GM19025 (cell line): ENCODE measurements at regions not wholly inside any gene's neighbourhood (a gene's known extent, or its start where the extent isn't known, plus 50 kb on each side); places are given as distances from the start of the nearest gene placed in this dataset.

Source experiments
- ATAC-seq: cut with Tn5 transposase; IDR thresholded peaks from one replicate; pipeline ENCODE4 v1.9.1; 2021; ENCODE audit warnings: mild to moderate bottlenecking, low read depth, moderate library complexity; ENCODE audit not compliant: unreplicated experiment

GRCh38 chr10:29962166-29962850 is 97.1 kb downstream of the JCAD start:
- ATAC-seq: no peak

DNA sequence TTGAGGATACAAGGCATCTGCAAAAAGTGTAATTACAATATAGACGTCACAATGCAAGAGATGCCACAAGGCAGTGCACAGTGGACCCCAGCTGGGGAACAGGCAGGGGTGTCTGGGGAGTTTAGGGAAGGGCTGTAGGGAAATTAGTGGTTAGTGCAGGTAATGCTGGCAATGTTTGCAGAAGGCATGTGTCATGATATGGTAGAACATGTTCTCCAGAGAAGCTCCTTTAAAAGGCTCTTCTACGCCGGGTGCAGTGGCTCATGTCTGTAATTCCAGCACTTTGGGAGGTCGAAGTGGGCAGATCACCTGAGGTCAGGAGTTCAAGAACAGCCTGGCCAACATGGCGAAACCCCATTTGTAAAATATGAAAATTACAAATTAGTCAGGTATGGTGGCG is 98.0 kb downstream of the JCAD start:
- ATAC-seq: no peak

DNA sequence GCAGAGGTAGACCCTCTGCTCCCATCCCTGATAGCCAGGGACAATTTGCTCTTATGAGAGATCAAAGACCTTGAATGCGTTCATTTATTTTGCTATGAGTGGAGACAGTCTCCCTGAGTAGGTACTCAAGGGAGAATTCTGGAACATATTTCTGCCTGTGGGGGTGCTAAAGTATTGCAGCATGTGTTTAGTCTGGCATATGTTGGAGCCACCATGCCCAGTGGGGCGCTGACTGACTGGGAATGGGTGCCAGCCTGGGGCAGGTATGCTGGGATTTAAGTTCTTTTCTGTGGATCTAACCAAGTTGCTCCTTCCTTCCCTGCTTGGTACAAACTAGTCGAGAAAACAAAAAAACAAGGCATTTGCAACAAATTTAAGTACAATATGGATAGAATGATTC is 99.1 kb downstream of the JCAD start:
- ATAC-seq: no peak

GRCh38 chr10:29959586-29959985 is 99.8 kb downstream of the JCAD start:
- ATAC-seq: no peak

DNA sequence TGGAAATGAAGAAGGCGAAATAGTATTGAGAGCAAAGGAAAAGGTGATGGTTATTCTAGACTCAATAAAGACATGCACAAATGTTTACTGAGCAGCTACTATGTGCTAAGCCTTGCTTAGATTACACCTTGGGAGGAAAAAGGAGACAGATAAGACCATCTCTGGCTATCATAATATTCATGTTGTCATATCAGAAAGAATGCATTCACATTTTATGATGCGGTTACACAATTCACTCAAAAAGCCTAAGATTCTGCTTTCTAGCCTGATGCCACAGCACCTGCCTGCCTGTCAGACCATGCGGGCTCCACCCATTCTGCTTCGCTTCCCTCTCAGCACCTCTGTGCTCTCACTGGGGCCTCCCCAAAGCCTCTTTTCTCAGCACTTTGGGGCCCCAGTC is 100.9 kb downstream of the JCAD start:
- ATAC-seq: no peak

GRCh38 chr10:29957907-29958331 is 101.5 kb downstream of the JCAD start:
- ATAC-seq: no peak

DNA sequence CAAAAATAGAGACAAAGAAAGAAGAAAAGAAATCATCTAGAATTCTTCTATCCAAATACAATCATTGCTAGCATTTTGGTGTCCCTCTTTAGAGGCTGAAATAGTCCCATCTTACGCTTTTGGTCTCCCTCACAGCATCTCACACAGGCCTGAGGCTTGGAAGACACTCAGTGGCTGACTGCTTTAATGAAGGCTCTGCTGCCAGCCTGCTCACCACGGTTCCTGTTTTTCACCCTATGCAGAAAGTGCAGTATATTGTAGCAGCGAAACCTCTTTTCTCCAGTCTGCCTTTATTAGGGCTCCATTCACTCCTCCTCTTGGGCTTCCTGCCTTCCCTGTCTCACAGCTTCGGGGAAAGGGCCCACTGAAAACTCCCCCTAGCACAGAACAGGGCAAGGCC is 102.2 kb downstream of the JCAD start:
- no peak for ATAC-seq

DNA sequence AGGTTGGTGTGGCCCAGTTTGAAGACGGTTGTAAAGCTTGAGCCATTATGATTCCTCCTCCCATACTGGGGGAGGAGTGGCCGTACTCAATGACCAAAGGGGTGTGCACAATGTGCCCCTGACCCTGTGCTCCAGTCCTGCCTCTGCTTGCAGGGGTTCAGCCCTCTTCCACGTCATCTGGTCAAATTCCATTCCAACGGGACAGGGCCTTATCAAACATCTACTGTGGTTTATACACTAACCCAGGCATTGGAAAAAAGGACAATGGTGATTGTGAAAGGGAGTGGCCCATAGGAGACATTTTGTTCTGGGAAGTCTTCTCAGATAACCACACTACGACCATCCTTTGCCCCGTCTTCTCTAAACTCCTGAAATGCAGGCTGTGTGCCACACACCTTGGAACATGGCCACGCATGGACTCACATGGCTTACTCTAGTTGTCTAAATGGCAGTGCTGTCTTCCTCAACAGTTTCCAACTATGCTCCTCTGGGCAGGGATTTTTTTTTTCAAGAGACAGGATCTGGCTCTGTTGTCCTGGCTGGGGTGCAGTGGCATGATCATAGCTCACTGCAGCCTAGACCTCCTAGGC is 103.0 kb downstream of the JCAD start:
- ATAC-seq: no peak

DNA sequence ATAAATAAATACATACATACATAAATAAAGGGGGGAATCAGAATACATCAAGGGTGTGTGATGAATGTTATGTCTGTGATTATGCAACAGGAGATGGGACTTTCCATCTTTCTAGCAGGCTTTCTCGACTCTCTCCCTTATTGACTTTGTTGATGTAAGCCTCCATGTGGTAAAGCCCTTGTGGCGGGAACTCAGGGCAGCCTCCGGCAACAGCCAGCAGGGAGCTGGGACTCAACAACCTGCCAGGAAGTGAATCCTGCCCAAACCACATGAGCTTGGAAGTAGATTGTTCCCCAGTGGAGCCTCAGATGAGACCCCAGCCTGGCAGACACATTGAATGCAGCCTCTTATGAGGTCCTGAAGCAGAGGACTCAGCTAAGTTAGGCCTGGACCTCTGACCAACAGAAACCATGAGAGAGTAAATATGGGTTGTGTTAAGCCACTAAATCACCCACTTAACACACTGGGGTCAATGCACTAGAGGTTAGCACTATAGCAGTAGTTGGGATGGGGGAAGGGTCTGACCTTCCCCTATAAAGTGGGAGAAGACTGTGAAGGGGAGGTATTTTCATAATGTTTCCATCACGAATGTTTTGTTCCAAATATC is 104.0 kb downstream of the JCAD start:
- ATAC-seq: no peak

GRCh38 chr10:29951441-29951931 is 107.9 kb downstream of the JCAD start:
- no peak for ATAC-seq

- no peak for ATAC-seq
Measured at GRCh38 chr10:29950391-29950790, 109.0 kb downstream of the JCAD start.

DNA sequence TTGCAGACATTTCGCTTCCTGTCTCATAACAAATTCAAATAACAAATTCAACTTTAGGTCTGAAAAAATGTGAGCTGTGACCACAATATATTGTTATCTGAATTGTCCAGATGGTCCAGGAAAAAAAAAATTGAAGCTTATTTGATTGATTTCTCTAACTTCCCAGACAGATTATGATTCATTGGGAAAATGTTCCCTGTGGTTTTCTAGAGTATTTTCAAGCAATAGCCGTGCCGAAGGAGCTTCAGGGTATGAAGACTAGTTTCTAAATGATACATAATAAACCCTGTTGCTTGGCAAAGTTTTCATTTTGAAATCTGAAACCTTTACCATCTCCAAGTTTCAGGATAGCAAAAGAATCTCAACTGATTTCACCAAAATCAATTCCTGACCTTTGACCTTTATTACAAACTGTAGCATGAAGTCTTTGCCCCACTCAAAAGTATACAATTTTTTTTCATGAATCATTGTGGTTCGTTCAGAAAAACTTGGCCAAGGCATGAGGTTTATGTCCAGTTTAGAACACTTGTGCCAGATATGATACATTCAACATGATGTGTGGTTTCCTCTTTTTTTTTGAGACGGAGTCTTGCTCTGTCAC is 109.9 kb downstream of the JCAD start:
- ATAC-seq: no peak

GRCh38 chr10:29948881-29949355 is 110.5 kb downstream of the JCAD start:
- no peak for ATAC-seq

DNA sequence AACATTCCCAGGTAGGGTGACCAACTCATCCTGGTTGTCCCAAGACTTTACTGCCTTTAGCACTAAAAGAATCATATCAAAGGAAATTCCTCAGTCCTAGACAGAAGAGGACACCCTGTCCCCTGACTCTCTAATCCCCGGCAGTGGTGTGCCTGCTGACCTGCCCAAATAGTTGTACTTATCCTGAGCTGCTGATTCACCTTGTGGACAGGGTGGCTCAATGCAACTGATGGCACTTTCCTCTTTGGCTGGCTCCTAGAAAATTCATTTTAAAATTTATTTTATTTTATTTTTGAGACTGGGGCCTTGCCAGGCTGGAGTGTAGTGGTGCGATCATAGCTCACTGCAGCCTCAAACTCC is 111.7 kb downstream of the JCAD start:
- no peak for ATAC-seq

GRCh38 chr10:29946953-29947700 is 112.3 kb downstream of the JCAD start:
- no peak for ATAC-seq

DNA sequence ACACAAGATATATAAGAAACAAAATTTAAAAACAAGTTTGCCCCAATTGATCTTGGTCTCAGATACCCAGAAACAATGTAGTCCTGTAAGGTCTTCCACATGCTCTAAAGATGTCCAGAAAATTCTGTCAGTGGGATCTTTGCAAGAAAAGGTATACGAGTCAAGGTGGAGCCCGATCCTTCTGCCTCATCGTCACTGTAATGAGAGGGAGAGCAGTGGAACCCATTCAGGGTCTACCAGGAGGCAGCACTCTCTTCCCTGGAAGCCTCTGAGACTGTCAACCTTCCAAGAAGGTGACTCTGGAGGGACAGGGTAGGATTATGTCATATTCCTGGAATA is 112.8 kb downstream of the JCAD start:
- no peak for ATAC-seq

GRCh38 chr10:29941476-29941875 is 117.9 kb downstream of the JCAD start:
- ATAC-seq: no peak

DNA sequence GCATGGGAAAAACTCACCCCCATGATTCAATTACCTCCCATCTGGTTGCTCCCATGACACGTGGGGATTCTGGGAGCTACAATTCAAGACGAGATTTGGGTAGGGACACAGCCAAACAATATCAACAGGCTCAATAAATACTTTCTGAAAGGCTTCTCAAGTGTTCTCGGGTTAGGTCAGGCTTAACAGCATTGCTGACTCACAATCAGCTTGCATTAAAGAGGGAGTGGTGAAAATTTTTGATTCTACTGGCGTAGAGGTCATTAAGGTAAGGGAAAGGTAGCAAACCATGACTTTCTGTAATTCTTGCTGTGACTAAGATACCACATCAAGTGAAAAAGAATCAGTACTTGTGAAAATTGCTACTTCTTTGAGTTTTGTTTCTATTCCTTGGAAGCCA is 126.4 kb downstream of the JCAD start:
- ATAC-seq: no peak

DNA sequence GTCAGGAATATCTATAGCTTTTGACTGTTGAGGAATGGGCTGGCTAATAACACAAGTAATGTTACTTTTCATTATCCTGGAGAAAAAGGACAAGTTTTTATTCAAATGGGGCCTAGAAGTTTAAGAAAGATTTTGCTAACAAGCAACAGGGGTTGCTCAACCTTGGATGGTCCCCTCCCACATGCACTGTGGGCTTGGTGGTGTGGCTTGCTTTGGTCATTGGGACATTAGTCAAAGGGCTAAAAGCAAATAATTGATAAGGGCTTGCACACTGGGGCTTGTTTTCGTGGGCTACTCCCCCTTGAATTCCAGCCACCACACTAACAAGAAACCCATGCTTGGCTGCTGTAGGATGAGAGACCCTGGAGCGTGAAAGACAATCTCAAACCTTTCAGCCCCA is 127.6 kb downstream of the JCAD start:
- no peak for ATAC-seq

- no peak for ATAC-seq
Measured at GRCh38 chr10:29929006-29929405, 130.4 kb downstream of the JCAD start.

- no peak for ATAC-seq
Measured at GRCh38 chr10:29926693-29927048, 132.7 kb downstream of the JCAD start.
